Endothelial cell of hepatic sinusoid (primary cell): ENCODE measurements at regions not wholly inside any gene's neighbourhood (a gene's known extent, or its start where the extent isn't known, plus 50 kb on each side); places are given as distances from the start of the nearest gene placed in this dataset.

Experiments used
- in situ Hi-C: cut with HindIII; loops from 2 replicates; pipeline ENCODE4 v1.10.0; 2017; ENCODE audit warnings: low sequenced_read_pairs

DNA sequence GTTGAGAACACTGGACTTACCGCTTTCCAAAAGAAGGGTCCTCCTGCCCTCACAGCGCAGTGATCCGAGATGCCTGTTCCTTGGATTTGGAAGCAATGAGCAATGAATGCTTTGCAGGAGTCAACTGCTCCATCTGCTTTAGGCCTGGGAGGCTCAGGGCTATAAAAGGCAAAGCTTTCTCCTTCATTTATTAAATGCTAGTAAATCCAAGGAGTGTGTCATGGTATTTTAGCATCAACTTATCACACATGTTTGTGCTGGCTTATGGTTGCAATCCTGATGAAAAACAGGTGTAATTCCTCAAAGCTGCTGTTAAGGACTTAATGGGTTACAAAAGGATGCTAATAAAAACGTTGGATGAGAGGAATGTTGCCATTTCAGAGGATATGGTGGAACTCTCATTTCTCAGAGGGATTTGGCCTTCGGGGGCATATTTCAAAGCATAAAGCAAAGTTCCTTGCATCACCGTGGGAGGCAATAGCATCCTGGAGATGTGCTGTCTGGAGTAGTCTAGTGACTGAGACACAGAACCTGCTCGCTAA is 158.5 kb upstream of the TPM1 start:
- in situ Hi-C loops, result loop anchor here (5.0 to 10.0 kb wide), 4 partner anchors 52 to 161 kb away; partner anchors contain the start of gene TPM1

DNA sequence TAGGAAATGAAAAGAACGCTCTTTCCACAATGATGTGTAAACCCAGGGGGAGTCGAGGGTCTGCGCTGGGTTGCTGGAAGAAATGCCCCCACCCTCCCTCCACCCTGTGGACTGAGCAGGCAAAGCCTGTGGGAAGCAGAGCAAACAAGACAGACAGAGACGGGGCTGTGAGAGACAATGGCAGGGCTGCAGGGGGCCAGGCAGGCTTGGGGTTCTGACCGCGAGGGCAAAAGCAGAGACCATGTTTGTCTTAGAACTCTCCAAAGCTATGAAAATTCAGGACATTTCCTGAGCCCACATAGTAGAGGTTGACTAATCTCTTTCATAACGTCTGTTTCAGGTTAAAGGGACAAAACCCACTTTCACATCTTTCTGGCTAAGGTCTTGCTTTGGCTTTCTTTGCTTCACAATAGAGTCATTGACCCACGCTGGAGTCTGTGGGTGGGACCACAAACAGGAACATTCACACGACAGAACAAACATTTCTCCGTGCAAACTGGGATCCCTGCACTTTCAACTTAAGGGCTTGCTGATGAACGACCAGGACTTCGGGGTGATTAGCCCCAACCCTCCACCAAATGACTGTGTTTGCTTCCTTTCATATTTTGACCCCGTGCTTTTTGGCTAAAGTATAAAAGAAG is 156.0 kb upstream of the TPM1 start:
- in situ Hi-C loops, result loop anchor here (10.0 kb wide), 2 partner anchors 58 to 158 kb away; partner anchors contain the start of gene TPM1

DNA sequence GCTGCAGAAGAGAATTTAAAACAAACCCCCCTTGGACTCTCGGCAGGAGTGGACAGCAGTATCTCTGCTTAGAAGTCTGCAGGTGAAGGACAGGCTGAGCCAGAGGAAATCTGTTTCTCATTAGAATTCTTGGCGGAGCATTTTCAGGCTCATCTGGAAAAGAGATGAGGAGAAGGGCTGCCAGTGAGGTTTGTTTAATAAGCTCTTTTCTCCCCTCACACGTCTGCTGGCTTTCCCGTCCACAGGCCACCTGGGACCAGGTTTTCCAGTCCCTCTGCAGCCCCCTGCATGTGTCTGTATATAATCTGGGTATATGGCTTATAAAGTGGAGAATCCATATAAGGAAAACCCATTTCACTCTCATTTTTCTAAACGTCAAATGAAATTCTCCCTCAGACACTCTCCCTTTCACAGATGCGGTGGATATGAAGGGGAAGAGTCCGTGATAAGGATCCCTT is 155.4 kb upstream of the TPM1 start:
- in situ Hi-C loops, result loop anchor here (10.0 kb wide), 2 partner anchors 58 to 158 kb away; partner anchors contain the start of gene TPM1

DNA sequence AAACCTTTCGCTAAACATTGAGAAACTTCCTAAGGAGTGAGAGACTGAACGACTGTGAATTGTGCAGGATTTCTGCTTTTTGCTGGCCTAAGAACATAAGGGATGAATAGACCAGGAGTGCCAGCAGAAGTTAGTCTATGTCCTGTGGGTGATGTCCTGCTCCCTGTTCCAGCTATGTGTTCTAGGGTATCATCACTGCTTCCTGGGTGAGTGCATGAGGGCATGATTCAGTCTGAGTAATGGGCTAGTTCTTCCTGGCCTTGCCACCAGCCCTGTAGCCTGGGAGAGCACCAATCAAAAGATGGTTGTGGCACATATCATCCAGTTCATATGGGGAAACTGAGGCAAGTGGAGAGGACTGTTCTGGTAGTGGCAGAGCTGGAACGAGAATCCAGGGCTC is 153.9 kb upstream of the TPM1 start:
- in situ Hi-C loops, result loop anchor here (10.0 kb wide), 2 partner anchors 56 to 156 kb away; partner anchors contain the start of gene TPM1

DNA sequence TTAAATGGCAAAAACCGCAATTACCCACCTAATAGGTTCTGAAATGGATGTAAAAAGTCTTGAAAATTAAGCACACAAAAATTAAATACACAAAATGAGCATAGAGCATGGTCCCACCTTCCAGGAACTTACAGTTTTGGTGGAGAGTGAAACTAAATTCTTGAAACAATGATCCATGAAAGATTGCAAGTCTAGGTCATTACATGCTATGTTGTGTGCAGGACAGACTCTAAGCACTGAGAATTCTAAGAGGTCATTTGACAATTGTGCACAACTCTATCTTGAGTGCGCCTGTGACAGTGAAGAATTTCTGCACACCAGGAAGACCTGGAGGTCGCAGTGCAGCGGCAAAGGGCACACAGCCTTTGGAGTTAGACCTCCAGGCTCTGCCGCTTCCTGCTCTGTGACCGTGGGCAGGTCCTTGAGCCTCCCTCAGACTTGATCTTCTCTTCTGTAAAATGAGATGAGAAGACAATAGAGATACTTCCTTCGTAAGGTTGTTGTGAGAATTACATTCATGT is 153.3 kb upstream of the TPM1 start:
- in situ Hi-C loops, result loop anchor here (10.0 kb wide), 2 partner anchors 56 to 156 kb away; partner anchors contain the start of gene TPM1

DNA sequence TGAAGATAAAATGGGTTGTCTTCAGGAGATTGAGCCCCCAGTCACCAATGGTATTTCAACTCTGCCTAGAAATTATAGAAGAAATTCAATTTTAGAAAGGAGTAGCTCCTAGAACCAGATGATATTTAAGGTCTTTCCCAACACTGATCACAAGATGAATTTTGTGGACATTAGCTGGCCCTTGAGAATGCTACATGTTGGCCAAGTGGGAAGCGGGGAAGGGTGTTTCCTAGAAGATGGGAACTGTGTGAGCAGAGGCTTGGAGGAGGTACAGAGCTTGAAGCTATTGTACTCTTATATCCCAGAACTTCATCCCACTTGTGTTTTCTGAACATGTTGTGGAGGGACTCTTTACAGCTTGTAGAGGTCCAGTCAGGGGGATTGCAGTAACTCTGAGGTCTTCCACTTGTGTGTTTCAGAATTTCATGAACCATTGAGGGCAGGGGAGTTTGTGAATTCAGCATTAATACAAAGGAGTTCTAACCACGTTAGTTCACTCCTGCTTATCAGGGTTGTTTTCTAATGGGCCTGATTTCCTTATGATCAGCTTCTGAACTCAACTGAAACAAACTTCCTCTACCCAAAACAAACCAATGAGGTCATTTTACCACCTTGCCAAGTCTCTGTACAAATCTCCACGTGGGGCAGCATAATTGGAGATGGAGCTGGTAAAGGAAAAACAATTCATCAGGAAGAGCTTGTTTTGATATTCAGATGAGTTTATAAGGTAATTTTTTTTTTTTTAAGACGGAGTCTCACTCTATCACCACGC is 152.6 kb upstream of the TPM1 start:
- in situ Hi-C loops, result loop anchor here (10.0 kb wide), 2 partner anchors 55 to 155 kb away; partner anchors contain the start of gene TPM1

DNA sequence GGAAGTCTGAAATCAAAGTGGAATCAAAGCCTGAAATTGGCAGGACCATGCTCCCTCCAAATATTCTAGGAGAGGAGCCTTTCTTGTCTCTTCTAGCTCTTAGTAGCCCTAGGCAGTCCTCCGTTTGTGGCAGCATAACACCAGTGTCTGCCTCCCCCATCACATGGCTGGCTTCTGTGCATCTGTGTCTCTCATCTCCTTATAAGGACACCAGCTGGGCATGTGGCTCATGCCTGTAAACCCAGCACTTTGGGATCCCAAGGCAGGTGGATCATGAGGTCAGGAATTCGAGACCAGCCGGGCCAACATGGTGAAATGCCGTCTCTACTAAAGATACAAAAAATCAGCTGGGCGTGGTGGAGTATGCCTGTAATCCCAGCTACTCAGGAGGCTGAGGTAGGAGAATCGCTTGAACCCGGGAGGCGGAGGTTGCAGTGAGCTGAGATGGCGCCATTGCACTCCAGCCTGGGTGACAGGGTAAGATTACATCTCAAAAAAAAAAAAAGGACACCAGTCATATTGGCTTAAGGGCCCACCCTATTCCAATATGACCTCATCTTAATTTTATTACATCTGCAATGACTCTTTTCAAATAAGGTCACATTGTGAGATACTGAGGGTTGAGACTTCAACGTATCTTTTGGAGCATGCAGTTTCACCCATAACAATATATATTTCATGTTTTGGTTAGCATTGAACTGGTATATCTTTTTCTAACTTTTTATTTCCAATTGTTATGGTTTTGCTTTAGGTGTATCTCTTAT is 148.0 kb upstream of the TPM1 start:
- in situ Hi-C loops, result no loop called here

DNA sequence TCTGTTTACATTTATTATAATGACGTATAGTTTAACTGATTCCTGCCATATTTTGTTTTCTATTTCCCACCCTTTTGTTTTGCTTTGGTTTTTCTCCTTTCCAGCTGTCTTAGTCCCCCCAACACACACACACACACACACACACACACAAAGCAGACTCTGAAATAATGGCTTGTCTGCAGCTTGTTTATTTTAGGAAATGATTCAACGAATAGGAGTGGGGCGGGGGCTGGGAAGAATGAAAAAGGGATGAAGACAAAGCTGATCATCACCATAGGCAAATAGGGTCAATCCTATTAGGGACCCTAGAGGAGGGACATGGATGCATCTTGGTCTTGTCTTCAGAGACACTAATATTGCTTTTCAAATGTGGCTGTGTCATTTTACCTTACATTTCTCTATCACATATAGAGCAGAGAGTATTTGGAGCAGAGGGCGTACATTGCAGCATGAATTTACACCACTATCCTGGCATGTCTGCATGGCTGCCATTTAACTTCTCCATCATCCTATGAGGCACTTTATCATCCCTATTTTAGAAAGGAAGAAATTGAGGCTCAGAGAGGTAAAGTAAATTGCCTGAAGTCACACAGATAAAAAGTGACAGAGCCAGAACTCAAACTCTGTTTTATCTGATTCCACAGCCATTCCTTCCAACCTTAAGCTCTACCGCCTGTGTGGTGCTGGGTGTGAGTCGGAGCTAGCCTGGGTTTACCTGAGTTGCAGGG is 147.2 kb upstream of the TPM1 start:
- in situ Hi-C loops, result no loop called here

DNA sequence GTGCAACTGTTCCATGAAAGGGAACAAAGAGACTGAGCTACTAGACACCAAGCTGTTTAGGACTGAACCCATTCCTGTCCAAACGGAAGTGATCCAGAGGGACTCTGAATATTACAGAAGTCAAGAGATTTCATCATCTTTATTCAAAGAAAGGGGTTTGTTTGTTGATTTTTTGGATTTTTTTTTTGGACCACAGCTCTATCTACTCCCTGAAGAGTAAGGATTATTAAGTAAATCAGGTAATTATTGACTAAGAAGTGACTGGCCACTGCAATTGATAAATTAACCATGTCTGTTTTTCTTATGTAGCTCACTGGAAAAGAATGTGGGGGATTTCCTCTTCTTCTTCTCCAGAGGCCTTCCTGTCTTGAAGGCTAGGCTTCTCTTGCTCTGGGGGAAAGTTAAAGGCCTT is 146.6 kb upstream of the TPM1 start:
- in situ Hi-C loops, result no loop called here

DNA sequence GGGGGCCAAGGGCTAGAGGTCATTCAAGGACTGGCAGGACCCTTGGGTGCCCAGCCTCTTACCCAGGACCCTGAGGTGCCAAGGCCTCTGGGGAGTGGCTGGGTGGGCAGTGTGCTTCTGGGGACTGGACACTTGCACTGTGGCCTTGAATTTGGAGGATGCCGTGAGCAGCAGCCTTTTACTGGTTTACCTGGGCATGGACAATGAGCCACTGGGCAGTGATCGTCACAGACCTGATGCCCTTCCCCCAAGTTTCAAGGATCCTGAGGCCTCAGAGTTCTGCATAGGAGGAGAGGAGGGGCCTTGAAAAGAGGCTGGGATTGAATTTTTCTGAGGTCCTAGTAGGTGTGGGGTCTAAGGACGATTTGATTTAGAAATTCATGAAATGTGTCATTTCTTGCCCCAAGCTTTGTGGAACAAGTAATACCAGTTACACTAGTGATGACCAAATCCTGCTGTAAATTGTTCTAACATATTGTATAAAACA is 146.1 kb upstream of the TPM1 start:
- in situ Hi-C loops, result no loop called here

DNA sequence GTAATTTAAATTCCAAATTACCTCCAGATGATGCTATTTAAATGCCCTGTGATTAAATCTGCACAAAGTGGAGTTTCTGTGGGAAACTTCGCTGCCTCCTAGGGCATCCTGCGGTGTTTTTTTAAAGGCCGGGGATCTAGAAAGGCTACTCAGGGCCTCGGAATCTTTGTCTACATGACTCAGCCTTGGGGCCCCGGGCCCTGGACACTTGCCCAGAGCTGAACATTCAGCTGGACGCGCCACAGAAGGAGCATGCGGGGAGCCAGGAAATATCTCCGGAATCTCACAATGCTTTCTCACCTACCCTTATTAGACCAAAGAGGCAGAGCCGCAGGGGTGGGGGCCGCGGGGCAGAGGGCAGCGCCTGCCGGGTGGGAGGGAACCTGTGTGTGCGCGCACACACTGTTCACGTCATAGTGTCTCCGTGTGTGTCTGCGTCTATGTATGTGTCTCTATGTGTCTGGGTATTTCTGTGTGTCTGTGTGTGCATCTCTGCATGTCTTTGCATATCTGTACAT is 145.5 kb upstream of the TPM1 start:
- in situ Hi-C loops, result no loop called here

DNA sequence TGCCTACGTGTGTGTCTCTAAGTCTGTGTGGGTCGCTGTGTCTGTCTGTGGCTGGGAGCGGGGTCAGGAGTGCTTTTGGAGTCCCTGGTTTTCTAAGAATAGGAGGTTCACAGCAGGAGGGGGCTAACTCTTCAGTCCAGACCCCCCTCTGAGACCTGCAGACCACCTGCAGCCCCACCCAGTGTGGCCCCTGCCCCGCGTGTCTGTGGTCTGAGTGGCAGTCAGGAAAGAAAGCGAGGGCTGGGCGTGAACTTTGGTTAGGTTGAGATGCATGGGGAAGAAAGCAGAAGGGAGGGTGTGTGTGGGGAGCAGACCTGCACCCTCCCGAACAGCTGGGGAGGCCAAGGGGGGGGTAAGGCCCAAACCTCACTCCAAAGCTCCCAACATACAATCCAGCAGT is 144.9 kb upstream of the TPM1 start:
- in situ Hi-C loops, result no loop called here

DNA sequence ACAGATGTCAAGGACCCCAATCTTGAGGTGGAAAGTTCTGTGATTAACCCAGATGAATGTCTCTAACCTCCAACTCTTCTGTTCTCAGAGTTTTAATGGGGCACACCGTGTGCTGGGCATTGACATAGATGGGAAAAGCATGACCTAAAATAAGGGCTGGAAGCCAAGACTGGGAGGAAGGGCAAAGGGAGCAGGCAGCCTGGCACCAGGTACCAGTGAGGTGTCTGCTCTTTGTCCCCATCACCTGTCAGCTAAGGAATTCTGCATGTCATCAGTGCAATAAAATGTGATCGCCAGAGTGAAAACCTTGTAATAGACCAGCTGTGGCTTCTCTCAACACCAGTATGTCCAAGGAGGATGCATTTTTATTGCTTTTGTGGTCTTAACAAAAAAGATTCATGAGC is 143.5 kb upstream of the TPM1 start:
- in situ Hi-C loops, result no loop called here

DNA sequence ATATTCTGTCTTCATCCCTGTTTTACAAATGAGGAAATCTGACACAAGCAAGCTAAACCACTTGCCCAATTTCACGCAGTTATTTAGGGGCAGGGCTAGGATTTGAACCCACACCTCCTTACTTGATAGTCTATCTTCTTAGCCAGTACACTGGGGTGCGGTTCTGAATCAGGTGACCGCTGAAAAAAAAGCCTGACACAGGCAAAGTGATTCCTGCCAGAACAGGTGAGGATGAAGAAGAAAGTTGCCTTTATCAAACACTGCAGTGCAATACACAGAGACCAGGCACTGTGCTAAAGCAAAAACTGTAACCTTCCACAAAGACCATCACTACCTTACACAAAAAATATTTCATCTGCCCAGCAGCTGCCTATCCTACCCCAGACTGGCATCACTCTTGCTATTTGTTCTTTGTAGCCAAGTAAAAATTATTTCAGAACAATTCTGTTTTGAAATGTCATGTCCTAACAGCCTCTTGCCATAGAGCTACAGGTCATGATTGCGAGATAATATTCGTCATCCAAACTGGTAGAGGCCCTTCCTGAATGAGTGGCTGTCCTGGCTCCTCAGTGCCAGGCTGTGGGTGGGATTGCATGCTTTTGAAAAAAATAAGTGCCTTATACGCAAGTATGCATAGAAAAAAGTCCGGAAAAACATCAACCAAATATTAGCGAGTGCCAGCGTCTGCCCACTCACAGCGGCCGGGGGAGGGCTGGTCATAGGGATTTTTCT is 142.3 kb upstream of the TPM1 start:
- in situ Hi-C loops, result no loop called here

DNA sequence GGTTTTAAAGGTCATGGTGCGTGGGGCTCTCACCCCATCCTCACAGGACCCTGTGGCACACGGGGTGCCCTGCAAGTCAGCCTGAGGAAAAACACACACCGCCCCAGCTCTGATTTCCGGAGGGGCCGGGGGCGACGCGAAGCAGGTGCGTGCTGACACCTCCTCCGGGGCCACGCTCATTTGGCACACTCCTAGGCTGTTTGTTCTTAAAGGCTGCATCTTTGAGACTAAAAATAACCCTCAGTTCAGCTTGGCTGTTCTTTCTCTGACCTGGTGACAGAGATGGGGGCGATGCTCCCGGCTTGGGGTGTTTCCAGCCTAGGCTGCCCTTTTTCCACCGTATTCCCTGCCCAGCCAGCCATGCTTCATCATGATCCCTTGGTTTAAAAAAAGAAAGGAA is 141.5 kb upstream of the TPM1 start:
- in situ Hi-C loops, result no loop called here

DNA sequence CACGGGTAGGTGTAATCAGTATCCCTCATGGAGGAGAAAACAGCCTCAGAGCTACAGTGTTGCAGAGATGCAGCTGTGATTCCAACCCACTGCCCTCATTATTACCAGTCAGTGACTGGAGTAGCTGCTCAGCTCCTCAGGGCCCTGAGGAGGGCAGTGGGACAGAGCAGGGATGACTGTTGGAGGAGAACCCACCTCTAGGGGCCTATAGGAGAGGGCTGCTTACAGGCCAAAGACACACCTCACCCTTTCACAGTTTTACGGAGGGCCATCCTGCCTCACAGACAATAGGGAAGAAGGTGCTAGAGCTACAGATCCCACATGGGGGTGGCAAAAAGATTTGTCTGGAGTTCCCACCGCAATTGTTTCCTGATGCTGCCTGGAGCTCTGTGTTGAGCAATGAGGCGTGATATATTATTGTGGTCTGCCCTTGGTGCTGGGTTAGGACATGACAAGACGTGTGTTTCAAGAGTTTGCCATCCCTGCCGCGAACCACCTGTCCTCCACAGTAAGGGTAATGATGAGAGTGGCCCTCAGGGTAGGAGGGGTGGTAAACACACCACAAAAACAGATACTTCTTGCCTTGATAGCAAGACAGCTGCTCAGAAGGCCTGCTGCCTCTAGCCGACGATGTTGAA is 140.5 kb upstream of the TPM1 start:
- in situ Hi-C loops, result no loop called here

DNA sequence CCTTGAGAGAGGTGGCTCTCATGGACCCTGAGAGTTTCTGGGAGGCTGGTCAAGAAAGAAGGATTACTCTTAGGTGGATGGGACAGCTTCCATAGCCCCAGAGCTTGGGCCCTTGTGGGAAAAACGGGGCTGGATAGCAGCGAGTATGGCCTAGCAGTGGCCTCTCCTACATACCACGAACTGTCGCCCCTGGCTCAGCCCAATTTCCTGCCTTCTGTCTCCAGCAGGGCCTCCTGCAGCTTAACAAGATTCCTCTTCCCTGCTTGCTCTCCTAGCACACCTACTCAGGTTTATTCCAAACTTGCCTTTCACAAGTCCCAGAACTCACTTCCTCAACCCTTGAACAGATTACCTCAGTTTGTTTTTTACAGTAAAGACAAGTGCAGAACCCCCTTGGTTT is 139.7 kb upstream of the TPM1 start:
- in situ Hi-C loops, result no loop called here

DNA sequence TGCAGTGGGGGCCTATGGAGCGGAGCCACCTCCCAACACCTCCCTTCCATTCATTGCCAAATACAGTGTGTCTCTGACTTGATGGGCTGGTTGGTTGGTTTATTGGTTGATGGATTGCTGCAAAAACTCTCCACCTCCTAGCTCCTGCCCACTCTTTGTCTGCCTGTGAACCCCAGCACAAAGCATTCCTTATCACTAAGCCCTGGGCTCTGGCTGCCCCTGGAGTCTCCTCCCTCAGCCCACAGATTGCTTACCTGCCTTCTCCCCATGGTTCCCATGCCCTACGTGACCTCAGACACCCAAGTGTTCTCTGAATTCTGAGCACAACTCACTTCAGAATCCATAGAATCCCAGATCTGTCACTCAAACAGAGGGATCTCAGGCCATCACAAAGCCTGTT is 139.1 kb upstream of the TPM1 start:
- in situ Hi-C loops, result no loop called here
